ENCODE measurements at regions not wholly inside any gene's neighbourhood (a gene's known extent, or its start where the extent isn't known, plus 50 kb on each side); places are given as distances from the start of the nearest gene placed in this dataset.

- no peak for DNase-seq
Measured at GRCh38 chr17:68812876-68813584, 142.2 kb downstream of the ABCA8 start.

GRCh38 chr17:68809148-68809547 lies 146.0 kb downstream of the ABCA8 start:
- no peak for DNase-seq

- no peak for DNase-seq
Measured at GRCh38 chr17:68807998-68808772, 147.0 kb downstream of the ABCA8 start.

GRCh38 chr17:68805609-68806008 lies 149.6 kb downstream of the ABCA8 start:
- DNase-seq = no peak

- no peak for DNase-seq
Measured at GRCh38 chr17:68804777-68805520, 150.2 kb downstream of the ABCA8 start.

GRCh38 chr17:68803164-68803929 lies 151.8 kb downstream of the ABCA8 start:
- no peak for DNase-seq

- no peak for DNase-seq
Measured at GRCh38 chr17:68801335-68802247, 153.6 kb downstream of the ABCA8 start.

- no peak for DNase-seq
Measured at GRCh38 chr17:68800751-68801150, 154.4 kb downstream of the ABCA8 start.

- DNase-seq = no peak
Measured at GRCh38 chr17:68794636-68795434, 160.4 kb downstream of the ABCA8 start.

- no peak for DNase-seq
Measured at GRCh38 chr17:68792873-68793272, 162.3 kb downstream of the ABCA8 start.

GRCh38 chr17:68792042-68792685 lies 163.0 kb downstream of the ABCA8 start:
- no peak for DNase-seq

- DNase-seq = no peak
Measured at GRCh38 chr17:68790931-68791330, 164.3 kb downstream of the ABCA8 start.

GRCh38 chr17:68790492-68790891 lies 164.7 kb downstream of the ABCA8 start:
- DNase-seq = no peak

- no peak for DNase-seq
Measured at GRCh38 chr17:68789203-68789962, 165.8 kb downstream of the ABCA8 start.

GRCh38 chr17:68785565-68786486 lies 169.4 kb downstream of the ABCA8 start:
- DNase-seq = no peak

- no peak for DNase-seq
Measured at GRCh38 chr17:68784431-68784830, 170.8 kb downstream of the ABCA8 start.

- no peak for DNase-seq
Measured at GRCh38 chr17:68783861-68784260, 171.3 kb downstream of the ABCA8 start.

GRCh38 chr17:68782789-68783188 lies 172.4 kb downstream of the ABCA8 start:
- no peak for DNase-seq

Measured in NCI-H187 treated with DMSO at 0.1 percent for 48 hours (cell line).